ENCODE measurements at regions not wholly inside any gene's neighbourhood (a gene's known extent, or its start where the extent isn't known, plus 50 kb on each side); places are given as distances from the start of the nearest gene placed in this dataset.

DNA sequence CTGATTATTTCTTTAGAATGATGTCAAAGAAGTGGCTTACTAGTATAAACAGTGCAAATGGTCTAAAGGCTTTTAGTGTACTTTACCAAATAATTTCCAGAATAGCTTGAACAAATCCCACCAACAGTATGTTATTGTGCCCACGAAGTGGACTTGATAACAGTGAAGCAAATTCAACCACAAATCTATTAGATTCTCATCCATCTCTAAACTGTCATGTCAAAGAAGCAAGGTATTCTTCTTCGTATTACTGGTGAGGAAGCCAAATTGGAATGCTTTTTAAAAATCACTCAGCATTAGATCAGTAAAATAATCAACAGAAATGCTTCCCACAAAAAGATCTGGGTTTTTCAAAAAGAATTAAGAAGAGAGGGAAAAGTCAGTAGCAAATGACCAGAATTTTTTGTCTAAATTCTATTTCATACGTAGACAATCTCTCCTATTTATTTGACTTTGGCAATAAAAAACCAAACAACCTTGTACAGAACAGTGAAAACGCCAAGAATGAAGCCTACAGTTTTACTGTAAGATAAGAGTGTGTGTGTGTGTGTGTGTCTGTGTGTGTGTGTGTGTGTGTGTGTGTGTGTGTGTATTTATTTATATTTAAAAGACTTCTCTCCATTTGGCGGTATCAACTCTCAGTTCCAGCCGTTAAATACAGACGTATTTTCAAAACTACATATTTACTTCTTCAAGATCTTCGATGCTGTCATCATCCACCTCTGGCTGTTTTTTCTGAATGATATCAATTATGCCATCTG, 114.6 kb downstream of the CYB561 start:
- Histone ChIP-seq H2BK12ac (ENCODE audit: insufficient read length, low read depth, low read length) (no peak overlapping the region), H3K56ac (ENCODE audit: insufficient read length, low read depth, low read length) (no peak overlapping the region), H3T11ph (ENCODE audit: low read length) (no peak overlapping the region), H3K4me2 (ENCODE audit: insufficient read depth, insufficient read length, low read length) (no peak overlapping the region), H3K4ac (ENCODE audit: low read depth, low read length) (no peak overlapping the region), H2BK15ac (ENCODE audit: low read depth, low read length) (no peak overlapping the region), H4K8ac (replicated peaks; ENCODE audit: insufficient read length, low read depth, low read length) (no peak overlapping the region), H3K27ac (ENCODE audit: insufficient read length, low read depth, low read length) (no peak overlapping the region), H2BK120ac (ENCODE audit: low read depth, low read length, poor library complexity, severe bottlenecking) (no peak overlapping the region), H2BK20ac (ENCODE audit: low read depth, low read length, poor library complexity, severe bottlenecking) (no peak overlapping the region), H2BK5ac (ENCODE audit: insufficient read length, low read length) (no peak overlapping the region), H4K5ac (ENCODE audit: insufficient read length, low read depth, low read length) (no peak overlapping the region), H3K79me2 (ENCODE audit: insufficient read depth, low read length) (no peaks in the 10 kb centered on the region), H2AK5ac (ENCODE audit: insufficient read length, low read length) (no peak overlapping the region), H3K27me3 (ENCODE audit: insufficient read depth, low read length) (no peaks in the 10 kb centered on the region), H3K18ac (ENCODE audit: insufficient read length, low read depth, low read length) (no peak overlapping the region), H3K9ac (ENCODE audit: extremely low read depth, insufficient read length, low read length) (no peak overlapping the region), H3K4me1 (ENCODE audit: insufficient read depth, low read length) (no peaks in the 10 kb centered on the region), H4K91ac (ENCODE audit: insufficient read length, low read depth, low read length) (no peak overlapping the region), H4K20me1 (ENCODE audit: control insufficient read depth, insufficient read depth, insufficient read length) (no peaks in the 10 kb centered on the region), H3K79me1 (ENCODE audit: insufficient read depth, low read depth, low read length, poor library complexity, severe bottlenecking) (no peaks in the 10 kb centered on the region), H3K23ac (ENCODE audit: insufficient read length, low read depth, low read length) (no peak overlapping the region), H3K9me3 (ENCODE audit: control insufficient read depth, low read depth, low read length) (no peaks in the 10 kb centered on the region), H3K14ac (ENCODE audit: insufficient read depth, low read length) (no peak overlapping the region), H3K23me2 (ENCODE audit: insufficient read length, low read depth, low read length, poor library complexity, severe bottlenecking) (no peaks in the 10 kb centered on the region), H2AFZ (ENCODE audit: low read length) (no peak overlapping the region)
- Mint-ChIP-seq H3K9me3 (no peaks in the 10 kb centered on the region), H3K27ac (no peak overlapping the region), H3K36me3 (ENCODE audit: insufficient read depth in 1 of 3, low read depth in 3 of 3) (no peaks in the 10 kb centered on the region), H3K27me3 (ENCODE audit: low read depth) (no peaks in the 10 kb centered on the region), H3K4me1 (no peaks in the 10 kb centered on the region), H3K4me3 (no peak overlapping the region)
- DNase-seq = no peak
- no CpG with 5 or more reads among the region's 8 CpGs for WGBS (ENCODE audit: extremely low coverage, insufficient read length, low lambda C conversion rate)
- TF ChIP-seq, protein P1, sequence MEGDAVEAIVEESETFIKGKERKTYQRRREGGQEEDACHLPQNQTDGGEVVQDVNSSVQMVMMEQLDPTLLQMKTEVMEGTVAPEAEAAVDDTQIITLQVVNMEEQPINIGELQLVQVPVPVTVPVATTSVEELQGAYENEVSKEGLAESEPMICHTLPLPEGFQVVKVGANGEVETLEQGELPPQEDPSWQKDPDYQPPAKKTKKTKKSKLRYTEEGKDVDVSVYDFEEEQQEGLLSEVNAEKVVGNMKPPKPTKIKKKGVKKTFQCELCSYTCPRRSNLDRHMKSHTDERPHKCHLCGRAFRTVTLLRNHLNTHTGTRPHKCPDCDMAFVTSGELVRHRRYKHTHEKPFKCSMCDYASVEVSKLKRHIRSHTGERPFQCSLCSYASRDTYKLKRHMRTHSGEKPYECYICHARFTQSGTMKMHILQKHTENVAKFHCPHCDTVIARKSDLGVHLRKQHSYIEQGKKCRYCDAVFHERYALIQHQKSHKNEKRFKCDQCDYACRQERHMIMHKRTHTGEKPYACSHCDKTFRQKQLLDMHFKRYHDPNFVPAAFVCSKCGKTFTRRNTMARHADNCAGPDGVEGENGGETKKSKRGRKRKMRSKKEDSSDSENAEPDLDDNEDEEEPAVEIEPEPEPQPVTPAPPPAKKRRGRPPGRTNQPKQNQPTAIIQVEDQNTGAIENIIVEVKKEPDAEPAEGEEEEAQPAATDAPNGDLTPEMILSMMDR (conservative IDR thresholded peaks at IDR 0.05) = no peak
